Activated naive CD8-positive, alpha-beta T cell treated with anti-CD3 and anti-CD28 coated beads, Interleukin-2, amount 50 U/mL, for 16 hours (primary cell): ENCODE measurements at regions not wholly inside any gene's neighbourhood (a gene's known extent, or its start where the extent isn't known, plus 50 kb on each side); places are given as distances from the start of the nearest gene placed in this dataset.
A peak's percentile ranks its signal among the peaks of the same experiment; 100 is the strongest.
"Not testable (repeated sequence)": the region's sequence is repeated elsewhere in the genome, so short reads cannot be mapped to it uniquely, and the experiment has no call there.

Source experiments
- DNase-seq: peaks from one replicate; pipeline ENCODE4 v3.0.0-alpha.2; 2020; ENCODE audit warnings: low read depth, low spot score

DNA sequence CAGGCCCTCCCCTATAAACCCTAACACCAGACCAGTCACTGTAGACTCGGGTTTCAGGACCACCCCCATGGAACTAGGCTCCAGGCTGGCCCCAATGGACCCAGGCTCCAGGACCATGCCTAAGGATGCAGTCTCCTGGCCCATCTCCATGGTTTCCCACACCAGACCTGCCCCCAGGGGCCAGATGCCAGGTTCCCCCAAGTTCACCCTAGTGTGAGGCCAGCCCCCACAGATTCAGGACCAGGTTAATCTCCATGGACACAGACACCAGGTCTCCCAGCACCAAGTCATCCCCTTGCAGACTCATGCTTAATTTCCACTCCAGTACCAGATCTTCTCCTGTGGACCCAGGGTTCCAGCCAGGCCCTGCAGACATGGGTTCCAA, 103.8 kb upstream of the LANCL2 start:
- no peak for DNase-seq

DNA sequence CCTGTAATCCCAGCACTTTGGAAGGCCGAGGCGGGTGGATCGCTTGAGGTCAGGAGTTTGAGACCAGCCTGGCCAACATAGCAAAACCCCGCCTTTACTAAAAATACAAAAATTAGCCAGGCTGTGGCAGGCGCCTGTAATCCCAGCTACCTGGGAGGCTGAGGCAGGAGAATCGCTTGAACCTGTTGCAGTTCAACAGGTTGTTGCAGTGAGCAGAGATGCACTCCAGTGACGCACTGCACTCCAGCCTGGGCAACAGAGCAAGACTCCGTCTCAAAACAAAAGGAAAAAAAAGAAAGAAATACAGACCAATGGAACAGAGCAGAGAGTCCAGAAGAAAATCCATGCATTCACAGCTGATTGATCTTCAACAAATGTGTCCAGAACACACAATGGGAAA, 99.8 kb upstream of the LANCL2 start:
- not testable (repeated sequence) for DNase-seq

DNA sequence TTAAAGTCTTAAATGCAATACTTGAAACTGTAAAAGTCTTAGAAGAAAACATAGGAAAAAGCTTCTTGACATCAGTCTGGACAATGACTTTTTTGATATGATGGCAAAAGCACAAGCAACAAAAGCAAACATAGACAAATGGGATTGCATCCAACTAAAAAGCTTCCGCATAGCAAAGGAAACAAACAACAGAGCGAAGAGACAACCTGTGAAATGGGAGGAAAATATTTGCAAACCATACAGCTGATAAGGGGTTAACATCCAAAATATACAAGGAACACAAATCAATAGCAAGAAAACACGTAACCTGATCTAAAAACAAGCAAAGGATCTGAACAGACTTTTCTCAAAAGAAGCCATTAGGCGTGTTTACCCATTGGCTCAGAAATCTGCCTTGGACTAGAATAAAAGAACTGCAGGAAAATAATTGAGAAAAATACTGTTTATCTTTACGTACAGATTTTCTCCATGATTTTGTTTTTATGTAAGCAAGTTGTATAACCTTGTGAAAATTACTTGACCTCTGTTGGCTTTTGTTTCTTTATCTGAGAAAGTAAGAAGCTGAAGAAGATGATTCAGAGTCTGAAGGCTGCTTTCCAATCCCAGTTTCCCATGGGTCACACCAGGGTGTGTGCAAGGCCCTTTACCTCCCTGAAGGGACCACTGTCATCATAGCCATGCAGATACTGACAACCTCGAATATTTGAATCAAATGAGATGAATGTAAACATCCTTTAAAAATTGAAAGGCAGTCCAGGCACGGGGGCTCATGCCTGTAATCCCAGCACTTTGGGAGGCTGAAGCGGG, 99.1 kb upstream of the LANCL2 start:
- no peak for DNase-seq

DNA sequence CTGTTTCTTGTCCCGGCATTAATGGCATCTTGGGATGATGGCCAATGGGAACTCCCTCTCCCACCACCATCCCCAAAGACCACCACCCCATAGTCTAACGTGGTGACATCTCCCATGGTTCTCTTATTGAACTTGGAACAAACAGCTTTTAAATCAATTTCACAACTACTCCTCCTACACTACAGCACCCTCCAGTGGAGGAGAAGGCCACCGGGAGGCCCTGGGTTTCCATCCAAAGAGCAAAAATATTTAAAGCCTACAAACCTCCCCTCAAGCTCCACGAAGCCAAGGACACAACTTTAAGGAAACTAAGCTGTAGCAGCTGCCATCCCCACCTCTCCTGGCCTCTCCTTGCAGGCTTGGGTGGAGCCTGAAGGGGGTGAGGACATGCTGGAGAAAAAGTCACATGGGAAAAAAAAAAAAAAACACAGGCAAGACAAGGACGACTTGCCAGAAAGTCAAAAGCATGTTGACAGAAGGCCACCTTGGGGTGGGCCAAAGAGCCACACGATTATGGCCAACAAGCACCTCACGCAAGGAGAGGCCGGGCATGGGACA, 94.0 kb upstream of the LANCL2 start:
- DNase-seq, result no peak

DNA sequence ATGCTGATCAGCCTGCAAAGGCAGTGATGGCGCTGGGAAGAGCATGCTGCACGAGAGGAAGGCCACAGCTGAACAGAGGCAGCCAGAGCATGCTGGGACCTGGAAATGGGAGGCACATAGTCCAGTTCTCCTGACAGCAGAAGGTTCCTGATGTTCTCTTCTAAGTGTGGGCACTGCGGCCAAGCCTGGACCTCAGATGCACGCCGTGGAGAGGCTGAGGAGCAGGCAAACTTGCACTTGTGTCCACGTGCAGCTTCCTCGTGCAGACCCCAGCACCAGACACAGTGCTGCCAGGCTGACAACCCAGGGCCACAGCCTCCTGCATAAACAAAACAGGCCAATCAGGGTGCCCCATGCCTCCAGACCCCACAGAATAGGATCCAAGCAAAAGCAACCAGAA, 93.5 kb upstream of the LANCL2 start:
- no peak for DNase-seq

DNA sequence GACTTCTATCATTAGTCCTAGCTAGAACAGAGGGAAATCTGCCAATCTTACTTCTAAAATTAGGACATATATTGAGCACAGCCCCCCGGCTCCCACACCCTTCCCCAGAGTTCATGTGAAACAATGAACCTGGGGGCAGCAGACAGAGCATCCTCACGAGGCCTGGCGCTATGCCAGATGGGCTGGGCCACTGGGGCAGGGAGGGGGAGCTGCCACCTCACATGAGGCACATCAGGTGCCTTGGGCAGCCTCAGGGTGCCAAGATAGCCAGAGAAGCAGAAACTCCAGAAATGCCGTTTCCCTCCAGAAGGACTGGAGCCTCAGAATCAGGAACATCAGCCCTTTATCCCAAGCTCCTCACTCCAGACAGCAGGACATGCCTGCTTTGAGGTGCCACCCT, 92.8 kb upstream of the LANCL2 start:
- DNase-seq, result no peak

DNA sequence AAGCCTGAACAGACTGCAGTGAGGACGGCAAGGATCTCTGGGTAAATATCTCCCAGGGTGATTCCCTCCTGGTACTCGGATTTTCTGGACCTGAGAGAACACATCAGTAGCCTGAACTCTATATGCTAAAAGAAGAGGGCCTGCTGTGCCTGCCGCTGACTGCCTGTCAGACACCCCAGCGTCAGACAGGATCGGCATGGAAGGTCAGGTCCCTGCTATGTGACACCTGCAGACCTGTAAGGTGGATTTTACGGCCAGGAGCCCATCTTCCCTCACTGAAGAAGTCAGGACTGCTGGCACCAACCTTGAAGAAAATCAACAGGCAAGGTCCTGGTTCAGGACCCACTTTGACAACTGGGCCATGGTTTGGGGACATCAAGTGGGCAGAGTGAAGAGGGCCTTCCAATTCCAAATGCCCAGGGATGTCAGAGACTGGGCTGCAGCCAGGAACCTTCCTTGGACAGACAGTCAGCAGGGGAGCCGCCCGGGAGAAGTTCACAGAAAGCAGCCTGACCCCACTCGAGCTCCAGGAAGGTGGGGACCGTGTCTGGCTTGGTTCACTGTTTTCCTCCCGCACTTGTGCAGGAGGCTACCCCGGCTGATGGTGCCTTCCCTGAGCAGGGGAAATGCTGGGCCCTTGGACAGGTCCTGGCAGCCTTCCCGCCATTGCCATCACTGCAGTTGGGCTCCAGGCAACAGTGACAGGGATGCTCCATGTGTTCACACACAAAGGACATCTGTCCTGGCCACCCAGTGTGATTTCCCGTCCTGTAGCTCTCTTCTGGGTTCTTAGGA, 91.8 kb upstream of the LANCL2 start:
- no peak for DNase-seq

DNA sequence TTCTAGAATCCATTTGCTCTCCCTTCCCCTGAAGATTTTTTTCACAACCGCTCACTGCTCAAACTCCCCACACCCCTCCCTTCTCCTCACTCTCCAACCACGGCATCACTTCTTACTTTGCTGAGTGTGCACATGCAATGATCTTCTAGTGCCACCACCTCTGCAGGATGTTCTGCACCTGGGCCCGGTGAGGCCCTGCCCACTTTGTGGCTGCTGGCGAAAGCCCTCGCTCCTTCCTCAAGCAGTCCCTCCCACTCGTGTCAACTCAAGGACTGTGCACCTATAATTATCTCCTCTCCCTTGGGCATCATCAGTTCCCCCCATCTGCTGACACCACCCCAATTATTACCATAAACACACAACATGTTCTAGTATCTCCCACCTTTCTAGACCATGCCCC, 91.0 kb upstream of the LANCL2 start:
- no peak for DNase-seq

DNA sequence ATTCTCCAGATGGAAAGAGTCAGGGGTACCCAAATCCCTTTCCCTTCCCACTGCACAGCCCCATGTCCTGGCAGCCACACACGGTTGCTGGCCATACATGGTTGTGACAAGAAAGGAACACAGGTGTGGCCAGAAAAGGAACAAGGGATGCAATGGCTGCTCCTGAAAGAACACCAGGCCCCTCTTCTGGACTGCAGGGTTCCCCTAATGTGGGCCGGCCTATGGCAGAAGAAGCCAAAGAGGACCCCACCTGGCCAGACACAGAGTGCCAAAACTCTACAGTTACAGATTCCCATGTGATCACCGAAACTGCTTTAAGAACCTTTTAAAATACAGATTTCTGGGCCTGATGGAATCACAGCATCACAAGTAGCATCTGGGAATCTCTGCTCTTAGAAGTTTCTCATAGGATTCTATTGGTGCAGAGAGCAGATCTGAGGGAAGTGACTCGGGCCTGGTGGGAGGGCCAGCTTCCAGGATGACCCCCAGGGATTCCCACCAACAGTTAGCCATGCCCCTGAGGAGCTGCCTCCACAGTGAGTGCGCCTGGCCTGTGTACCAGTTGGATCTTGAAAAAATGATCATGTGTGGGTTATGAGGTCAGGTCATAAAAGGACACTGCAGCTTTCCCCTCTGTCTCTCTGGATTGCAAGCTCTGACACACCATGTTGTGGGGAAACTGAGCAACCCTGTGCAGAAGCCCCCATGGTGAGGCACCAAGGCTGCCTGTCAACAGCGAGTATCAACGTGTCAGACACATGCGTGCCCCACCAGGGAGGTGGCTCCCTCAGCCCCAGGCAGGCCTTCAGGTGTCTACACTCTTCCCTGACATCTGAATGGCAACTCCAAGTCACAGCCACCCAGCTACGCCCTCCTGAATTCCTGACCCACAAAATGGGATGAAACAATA, 89.6 kb upstream of the LANCL2 start:
- DNase-seq, result no peak

DNA sequence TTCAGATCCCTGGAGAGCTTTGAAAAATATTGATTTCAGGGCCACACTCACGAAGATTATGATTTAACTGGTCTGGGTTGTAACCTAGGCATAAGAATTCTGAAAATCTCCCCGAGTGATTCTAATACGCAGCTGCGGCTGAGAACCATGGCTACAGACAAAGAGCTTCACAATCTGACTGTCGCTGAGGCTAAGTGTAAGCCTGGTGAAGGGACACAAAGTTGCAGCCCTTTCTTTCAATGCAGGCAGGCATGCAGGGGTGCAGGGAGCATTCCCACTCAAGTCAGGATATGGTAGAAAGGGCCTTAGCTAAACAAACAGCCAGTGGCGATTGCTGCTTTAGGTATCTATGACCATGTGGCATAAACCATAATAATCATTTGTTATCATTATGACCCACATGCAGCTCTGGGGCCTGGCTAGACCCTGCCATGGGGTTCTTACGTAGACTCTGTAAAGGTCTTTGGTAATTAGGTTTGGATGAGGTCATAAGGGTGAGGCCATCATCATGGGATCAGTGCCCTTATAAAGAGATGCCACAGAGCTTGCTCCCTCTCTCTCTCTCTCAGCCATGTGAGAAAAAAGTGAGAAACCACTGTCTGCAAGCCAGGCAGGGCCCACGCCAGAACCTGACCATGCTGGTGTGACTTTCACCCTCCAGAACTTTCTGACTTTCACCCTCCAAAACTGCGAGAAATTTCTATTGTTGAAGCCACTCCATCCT, 88.4 kb upstream of the LANCL2 start:
- no peak for DNase-seq

DNA sequence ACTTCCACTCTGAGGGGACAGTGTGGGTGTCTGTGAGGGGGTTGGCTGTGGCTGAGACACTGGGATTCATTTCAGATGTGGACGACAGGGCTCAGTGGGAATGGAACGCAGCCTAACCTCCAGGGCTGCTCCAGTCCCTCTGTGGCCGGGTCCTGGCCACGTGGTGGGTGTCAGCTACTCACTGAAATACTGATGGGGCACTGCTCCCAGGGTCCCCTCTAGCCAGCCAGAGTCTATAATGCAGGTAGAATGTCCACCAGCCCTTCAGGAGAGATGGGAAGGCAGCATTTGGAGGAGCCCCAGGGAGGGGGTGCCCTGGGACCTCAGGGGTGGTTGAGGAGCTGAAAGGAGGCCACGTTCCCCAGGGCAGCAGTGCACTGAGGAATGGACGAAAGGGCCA, 87.2 kb upstream of the LANCL2 start:
- DNase-seq, result no peak

DNA sequence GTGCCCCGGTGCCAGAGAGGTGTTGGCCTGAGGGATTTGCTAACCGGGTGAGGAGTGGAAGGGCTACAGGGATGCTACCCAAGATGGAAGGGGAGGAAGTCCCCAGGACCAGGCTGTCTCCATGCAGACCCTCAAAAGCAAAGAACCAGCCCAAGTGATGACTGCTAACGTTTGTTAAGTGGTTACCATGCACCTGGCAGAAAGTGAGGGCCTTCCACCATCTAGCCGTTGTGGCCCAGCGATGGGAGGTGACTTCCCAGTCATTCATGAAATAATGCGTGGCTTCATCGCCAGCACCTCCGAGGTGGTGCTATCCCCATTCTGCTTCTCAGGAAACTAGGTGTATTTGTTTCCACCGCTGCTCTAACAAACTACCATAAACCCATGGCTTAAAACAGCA, 86.8 kb upstream of the LANCL2 start:
- no peak for DNase-seq

DNA sequence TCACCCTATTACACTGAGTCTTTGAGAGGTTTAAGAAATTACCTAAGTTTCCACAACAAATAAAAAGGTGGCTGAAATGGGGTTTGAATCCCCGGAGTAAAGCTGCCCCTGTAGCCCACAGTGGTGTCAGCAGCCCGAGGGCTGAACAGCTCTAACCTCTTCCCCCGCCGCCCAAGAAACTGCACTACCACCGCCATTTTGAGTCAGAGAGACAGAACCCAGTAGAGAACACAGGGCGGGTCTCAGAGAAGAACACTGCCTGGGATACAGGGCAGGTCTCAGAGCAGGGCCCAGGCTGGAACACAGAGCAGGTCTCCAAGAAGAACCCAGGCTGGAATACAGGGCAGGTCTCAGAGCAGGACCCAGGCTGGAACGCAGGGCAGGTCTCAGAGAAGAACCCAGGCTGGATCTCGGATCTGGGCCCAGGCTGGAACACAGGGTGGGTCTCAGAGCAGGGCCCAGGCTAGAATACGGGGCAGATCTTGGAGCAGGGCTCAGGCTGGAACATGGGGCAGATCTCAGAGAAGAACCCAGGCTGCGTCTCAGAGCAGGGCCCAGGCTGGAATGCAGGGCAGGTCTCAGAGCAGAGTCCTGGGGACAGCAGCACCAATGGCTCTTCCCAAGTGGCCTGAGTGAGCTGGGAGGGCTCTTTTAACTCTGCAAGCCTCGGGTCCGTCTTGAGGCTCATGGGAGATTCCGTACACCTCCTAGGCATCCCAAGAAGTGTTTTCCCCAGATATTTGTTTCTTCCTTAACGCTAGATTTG, 85.9 kb upstream of the LANCL2 start:
- DNase-seq, result no peak

DNA sequence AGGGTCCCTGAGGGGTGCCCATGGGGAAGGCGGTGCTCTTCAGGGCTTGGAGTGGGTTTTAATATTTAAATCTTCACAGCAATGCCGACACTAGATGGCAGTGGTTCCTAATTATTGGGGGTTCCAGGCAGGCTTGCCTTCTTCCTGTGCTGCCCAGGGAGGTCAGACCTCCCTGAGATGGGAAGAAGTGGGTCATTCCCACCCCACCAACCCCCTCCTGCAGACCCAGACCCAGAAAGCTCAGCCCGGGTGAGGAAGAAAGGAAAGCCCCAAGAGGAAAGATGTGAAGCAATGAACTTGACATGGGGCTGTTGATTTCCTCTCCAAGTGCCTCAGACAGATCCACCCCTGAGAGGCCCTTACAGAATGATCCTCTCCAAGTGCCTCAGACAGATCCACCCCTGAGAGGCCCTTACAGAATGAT, 85.1 kb upstream of the LANCL2 start:
- DNase-seq, result peak; percentile 25

DNA sequence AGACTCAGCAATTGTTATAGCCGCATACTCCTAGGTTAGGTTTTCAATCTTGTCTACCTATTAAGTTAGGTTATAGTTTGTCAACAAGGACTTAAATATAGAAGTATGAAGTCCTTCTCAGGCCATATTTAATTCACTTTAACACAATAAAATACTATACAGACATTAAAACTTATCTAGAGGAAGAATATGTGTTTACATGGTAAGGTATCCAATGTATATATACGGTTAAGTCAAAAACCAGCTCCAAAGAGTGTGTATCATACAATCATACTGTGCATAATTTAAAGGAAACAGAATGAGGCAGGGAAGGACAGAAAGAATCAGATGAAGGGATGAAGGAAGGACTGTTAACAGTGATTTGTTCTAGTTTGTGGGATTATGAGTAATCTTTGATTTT, 79.5 kb upstream of the LANCL2 start:
- no peak for DNase-seq

DNA sequence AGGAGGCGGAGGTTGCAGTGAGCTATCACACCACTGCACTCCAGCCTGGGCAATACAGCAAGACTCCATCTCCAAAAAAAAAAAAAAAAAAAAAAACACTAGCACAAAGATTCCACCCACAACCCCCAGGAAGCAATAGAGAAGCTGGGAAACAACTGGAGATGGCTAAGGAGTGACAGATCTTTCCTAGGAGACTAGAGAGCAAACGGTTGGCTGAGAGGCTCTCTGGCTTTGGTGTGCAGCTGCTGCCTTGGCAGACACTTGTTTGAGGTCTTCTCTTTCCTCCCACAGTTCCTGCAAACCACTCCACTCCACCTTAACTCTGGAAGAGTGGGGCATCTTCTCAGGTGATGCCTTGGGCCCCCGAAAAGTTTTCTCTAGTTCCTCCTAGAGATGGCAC, 78.5 kb upstream of the LANCL2 start:
- DNase-seq, result no peak

DNA sequence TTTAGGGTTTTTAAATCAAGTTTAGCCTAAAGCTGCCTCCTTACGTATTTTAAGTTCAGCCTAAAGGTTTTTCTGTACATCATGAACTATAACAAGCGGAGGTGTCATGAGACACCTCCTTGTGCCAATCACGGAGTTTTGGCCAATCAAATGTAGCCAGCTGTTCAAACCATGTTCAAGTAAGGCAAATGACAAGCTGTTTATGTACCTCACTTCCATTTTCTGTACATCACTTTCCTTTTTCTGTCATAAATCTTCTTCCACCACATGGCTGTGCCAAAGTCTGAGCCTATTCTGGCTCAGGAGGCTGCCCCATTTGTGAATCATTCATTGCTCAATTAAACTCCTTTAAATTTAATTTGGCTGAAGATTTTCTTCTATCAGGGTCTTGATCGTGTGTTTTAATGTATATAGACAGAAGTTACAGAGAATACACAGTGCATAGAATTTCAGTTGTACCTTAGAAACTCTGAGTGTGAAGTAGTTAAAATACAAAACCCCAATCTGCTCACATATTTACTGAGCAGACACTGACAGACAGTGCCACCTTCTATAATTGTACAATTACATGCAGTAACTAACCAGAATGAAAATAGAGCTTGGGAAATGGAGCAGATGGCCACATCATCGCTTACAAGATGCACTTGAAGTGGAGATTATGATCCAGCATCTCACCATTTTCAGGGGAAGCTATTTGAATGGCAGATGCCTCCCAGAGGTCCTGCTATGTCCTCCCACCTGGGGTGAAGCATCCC, 76.9 kb upstream of the LANCL2 start:
- no peak for DNase-seq

DNA sequence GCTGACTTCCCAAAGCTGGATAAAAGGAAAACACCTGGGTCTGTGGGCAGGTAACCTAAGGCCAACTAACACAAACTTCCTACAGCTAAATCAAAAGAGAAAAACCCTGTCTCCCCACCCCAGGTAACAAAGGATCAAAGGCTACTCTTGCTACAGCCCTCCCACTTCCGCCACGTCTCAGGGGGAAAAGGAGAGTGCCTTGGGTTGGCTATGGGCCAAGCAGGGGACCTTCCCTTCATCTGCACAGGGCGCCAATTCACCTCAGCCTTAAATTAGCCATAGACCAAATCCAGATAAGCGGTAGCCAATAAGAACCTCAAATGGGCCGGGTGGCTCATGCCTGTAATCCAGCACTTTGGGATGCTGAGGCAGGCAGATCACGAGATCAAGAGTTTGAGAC, 69.1 kb upstream of the LANCL2 start:
- DNase-seq, result no peak

DNA sequence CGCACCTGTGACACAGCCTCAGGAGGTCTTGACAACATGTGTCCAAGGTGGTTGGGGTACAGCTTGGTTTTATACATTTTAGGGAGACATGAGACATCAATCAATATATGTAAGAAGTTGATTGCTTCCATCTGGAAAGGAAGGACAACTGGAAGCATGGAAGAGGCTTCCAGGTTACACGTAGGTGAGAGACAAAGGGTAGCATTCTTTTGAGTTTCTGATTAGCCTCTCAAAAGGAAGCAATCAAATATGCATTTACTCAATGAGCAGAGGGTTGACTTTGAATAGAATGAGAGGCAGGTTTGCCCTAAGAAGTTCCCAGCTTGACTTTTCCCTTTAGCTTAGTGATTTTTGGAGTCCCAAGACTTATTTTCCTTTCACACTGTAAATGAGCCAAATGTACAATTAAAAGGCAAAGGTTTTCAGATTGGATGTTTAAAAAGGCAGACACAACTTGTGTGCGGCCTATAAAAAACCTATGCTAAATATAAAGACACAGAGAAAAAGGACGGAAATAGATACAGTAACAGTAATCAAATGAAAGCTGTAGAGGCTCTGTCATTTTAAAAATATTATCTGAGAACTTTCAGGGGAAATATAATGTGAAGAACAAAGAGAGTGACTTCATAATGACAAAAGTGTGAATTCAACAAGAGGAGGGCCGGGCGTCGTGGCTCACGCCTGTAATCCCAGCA, 65.7 kb upstream of the LANCL2 start:
- DNase-seq, result no peak
